ENCODE measurements at regions not wholly inside any gene's neighbourhood (a gene's known extent, or its start where the extent isn't known, plus 50 kb on each side); places are given as distances from the start of the nearest gene placed in this dataset.

GRCh38 chr2:198408171-198408570, 603.8 kb downstream of the PLCL1 start:
- DNase-seq (ENCODE audit: low spot score): no peak

- DNase-seq (ENCODE audit: low spot score): no peak
These were observed 600.9 kb downstream of the PLCL1 start for GRCh38 chr2:198405311-198405710.

GRCh38 chr2:198401644-198402043, 597.3 kb downstream of the PLCL1 start:
- DNase-seq (ENCODE audit: low spot score): no peak

- DNase-seq (ENCODE audit: low spot score): no peak
These were observed 596.6 kb downstream of the PLCL1 start for GRCh38 chr2:198400999-198401398.

- DNase-seq (ENCODE audit: low spot score): no peak
These were observed 589.8 kb downstream of the PLCL1 start for GRCh38 chr2:198394208-198394607.

GRCh38 chr2:198390670-198391069, 586.3 kb downstream of the PLCL1 start:
- DNase-seq (ENCODE audit: low spot score): no peak

GRCh38 chr2:198387677-198388076, 583.3 kb downstream of the PLCL1 start:
- no peak for DNase-seq (ENCODE audit: low spot score)

- no peak for DNase-seq (ENCODE audit: low spot score)
These were observed 581.5 kb downstream of the PLCL1 start for GRCh38 chr2:198385856-198386255.

GRCh38 chr2:198385326-198385725, 580.9 kb downstream of the PLCL1 start:
- DNase-seq (ENCODE audit: low spot score): no peak

- no peak for DNase-seq (ENCODE audit: low spot score)
These were observed 579.0 kb downstream of the PLCL1 start for GRCh38 chr2:198383392-198383791.

GRCh38 chr2:198382811-198383210, 578.4 kb downstream of the PLCL1 start:
- DNase-seq (ENCODE audit: low spot score): no peak

- DNase-seq (ENCODE audit: low spot score): no peak
These were observed 572.3 kb downstream of the PLCL1 start for GRCh38 chr2:198376677-198377076.

GRCh38 chr2:198375083-198375410, 570.7 kb downstream of the PLCL1 start:
- DNase-seq (ENCODE audit: low spot score): no peak

- no peak for DNase-seq (ENCODE audit: low spot score)
These were observed 570.1 kb downstream of the PLCL1 start for GRCh38 chr2:198374375-198375082.

GRCh38 chr2:198371921-198372543, 567.6 kb downstream of the PLCL1 start:
- DNase-seq (ENCODE audit: low spot score): no peak

- DNase-seq (ENCODE audit: low spot score): no peak
These were observed 566.9 kb downstream of the PLCL1 start for GRCh38 chr2:198371329-198371728.

GRCh38 chr2:198368089-198368488, 563.7 kb downstream of the PLCL1 start:
- no peak for DNase-seq (ENCODE audit: low spot score)

GRCh38 chr2:198362740-198363139, 558.3 kb downstream of the PLCL1 start:
- no peak for DNase-seq (ENCODE audit: low spot score)

- DNase-seq (ENCODE audit: low spot score): no peak
These were observed 554.9 kb downstream of the PLCL1 start for GRCh38 chr2:198359308-198359707.

- DNase-seq (ENCODE audit: low spot score): no peak
These were observed 551.8 kb downstream of the PLCL1 start for GRCh38 chr2:198356157-198356556.

- no peak for DNase-seq (ENCODE audit: low spot score)
These were observed 547.3 kb downstream of the PLCL1 start for GRCh38 chr2:198351647-198352046.

- DNase-seq (ENCODE audit: low spot score): no peak
These were observed 543.6 kb downstream of the PLCL1 start for GRCh38 chr2:198347946-198348345.

GRCh38 chr2:198347349-198347748, 543.0 kb downstream of the PLCL1 start:
- DNase-seq (ENCODE audit: low spot score): no peak

- DNase-seq (ENCODE audit: low spot score): no peak
These were observed 539.1 kb downstream of the PLCL1 start for GRCh38 chr2:198343471-198343870.

Measured in ecto neural progenitor cell (in vitro differentiated cells).